ENCODE measurements at regions not wholly inside any gene's neighbourhood (a gene's known extent, or its start where the extent isn't known, plus 50 kb on each side); places are given as distances from the start of the nearest gene placed in this dataset.

DNA sequence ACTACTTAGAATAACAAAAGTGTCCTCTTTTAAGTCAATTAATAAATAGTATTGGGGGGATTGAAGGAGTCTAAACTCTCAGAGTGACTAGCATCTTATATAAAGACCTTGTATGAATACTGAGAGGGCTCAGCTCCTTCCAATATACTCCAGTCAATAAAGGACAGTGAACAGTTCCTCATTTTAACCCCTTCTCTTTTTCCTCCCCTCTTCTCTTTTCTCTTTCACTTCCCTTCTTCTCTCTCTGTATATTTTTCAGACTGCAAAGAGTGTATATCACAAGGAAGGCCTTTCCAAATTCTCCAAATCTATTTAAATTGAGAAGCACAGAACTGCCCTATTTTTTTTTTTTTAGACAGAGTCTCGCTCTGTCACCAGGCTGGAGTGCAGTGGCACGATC is 99.5 kb downstream of the CD164 start:
- no peak for TF ChIP-seq CTCF (conservative IDR thresholded peaks at IDR 0.05)
- TF ChIP-seq EZH2 (IDR thresholded peaks at IDR 0.05; ENCODE audit: low read depth) = no peak

Measured in PC-9 (cell line).